HL-60 (cell line): ENCODE measurements at regions not wholly inside any gene's neighbourhood (a gene's known extent, or its start where the extent isn't known, plus 50 kb on each side); places are given as distances from the start of the nearest gene placed in this dataset.

ENCODE experiments used
- DNase-seq, 2 experiments: peaks; one replicate each; pipeline ENCODE4 v3.0.0-alpha.2; 2010 to 2020; ENCODE audit warnings: low read depth in 1 of 2, low spot score in 1 of 2
- H3K27ac ChIP-seq: fragments of 250-450 bp; sonication (Bioruptor Pico); replicated peaks from 2 replicates; pipeline ENCODE4 v1.5.1; 2020; ENCODE audit warnings: mild to moderate bottlenecking, moderate library complexity
- H3K27me3 ChIP-seq: fragments of 250-450 bp; sonication (Bioruptor Pico); 2 replicates; pipeline ENCODE4 v1.5.1; 2021; ENCODE audit warnings: mild to moderate bottlenecking, moderate library complexity; ENCODE audit not compliant: insufficient read depth, poor library complexity, severe bottlenecking
- H3K4me3 ChIP-seq: replicated peaks from 2 replicates; pipeline ENCODE4 v1.5.1; 2011; ENCODE audit warnings: mild to moderate bottlenecking, control low read depth, low read length; ENCODE audit not compliant: insufficient read depth
- GABPA ChIP-seq: IDR thresholded peaks from 2 replicates; pipeline ENCODE4 v1.6.1; 2012; ENCODE audit warnings: low read depth
- POLR2AphosphoS5 ChIP-seq: IDR thresholded peaks from 2 replicates; pipeline ENCODE4 v1.6.1; 2012; ENCODE audit warnings: low read depth
- SPI1 ChIP-seq: IDR thresholded peaks from 2 replicates; pipeline ENCODE4 v1.6.1; 2012; ENCODE audit warnings: low read depth, mild to moderate bottlenecking, borderline replicate concordance
- TF ChIP-seq, protein P1 (sequence below): IDR thresholded peaks from 2 replicates; pipeline ENCODE4 v1.6.1; 2012; ENCODE audit warnings: low read depth; ENCODE audit not compliant: insufficient replicate concordance
- TF ChIP-seq, protein P2 (sequence below): IDR thresholded peaks from one replicate; pipeline ENCODE4 v1.5.1; 2011; ENCODE audit warnings: low read length, control low read depth, inconsistent platforms; ENCODE audit not compliant: insufficient read depth

DNA sequence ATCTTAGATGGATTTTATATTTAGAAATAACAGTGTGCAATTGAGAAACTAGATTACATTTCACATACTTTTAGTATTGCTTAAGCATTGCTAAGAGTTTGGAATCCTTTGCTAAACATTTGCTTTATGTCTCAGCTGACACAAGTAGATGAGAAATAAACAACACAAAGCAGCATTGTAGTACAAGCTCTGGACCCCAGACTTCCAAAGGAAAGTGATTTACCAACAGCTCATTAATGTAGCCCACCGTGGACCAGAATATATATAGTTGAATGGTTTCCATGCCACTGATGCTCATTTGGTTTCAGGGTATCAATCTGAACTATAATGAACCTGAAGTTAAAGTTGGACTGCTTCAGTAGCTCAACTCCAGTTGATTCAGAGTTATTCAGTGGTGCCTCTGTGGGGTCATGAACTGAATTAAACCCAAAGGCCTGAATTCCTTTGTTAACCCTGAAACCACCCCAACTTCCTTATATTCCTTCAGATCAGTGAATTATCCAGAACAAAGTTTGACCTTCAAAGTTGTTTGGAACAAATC, 132.1 kb upstream of the NEIL3 start:
- Histone ChIP-seq H3K27me3 (no peaks in the 10 kb centered on the region), H3K27ac (no peak overlapping the region), H3K4me3 (no peak overlapping the region)
- TF ChIP-seq SPI1 (no peak), POLR2AphosphoS5 (no peak), GABPA (no peak)
- TF ChIP-seq, protein P1, sequence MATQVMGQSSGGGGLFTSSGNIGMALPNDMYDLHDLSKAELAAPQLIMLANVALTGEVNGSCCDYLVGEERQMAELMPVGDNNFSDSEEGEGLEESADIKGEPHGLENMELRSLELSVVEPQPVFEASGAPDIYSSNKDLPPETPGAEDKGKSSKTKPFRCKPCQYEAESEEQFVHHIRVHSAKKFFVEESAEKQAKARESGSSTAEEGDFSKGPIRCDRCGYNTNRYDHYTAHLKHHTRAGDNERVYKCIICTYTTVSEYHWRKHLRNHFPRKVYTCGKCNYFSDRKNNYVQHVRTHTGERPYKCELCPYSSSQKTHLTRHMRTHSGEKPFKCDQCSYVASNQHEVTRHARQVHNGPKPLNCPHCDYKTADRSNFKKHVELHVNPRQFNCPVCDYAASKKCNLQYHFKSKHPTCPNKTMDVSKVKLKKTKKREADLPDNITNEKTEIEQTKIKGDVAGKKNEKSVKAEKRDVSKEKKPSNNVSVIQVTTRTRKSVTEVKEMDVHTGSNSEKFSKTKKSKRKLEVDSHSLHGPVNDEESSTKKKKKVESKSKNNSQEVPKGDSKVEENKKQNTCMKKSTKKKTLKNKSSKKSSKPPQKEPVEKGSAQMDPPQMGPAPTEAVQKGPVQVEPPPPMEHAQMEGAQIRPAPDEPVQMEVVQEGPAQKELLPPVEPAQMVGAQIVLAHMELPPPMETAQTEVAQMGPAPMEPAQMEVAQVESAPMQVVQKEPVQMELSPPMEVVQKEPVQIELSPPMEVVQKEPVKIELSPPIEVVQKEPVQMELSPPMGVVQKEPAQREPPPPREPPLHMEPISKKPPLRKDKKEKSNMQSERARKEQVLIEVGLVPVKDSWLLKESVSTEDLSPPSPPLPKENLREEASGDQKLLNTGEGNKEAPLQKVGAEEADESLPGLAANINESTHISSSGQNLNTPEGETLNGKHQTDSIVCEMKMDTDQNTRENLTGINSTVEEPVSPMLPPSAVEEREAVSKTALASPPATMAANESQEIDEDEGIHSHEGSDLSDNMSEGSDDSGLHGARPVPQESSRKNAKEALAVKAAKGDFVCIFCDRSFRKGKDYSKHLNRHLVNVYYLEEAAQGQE = no peak
- TF ChIP-seq, protein P2, sequence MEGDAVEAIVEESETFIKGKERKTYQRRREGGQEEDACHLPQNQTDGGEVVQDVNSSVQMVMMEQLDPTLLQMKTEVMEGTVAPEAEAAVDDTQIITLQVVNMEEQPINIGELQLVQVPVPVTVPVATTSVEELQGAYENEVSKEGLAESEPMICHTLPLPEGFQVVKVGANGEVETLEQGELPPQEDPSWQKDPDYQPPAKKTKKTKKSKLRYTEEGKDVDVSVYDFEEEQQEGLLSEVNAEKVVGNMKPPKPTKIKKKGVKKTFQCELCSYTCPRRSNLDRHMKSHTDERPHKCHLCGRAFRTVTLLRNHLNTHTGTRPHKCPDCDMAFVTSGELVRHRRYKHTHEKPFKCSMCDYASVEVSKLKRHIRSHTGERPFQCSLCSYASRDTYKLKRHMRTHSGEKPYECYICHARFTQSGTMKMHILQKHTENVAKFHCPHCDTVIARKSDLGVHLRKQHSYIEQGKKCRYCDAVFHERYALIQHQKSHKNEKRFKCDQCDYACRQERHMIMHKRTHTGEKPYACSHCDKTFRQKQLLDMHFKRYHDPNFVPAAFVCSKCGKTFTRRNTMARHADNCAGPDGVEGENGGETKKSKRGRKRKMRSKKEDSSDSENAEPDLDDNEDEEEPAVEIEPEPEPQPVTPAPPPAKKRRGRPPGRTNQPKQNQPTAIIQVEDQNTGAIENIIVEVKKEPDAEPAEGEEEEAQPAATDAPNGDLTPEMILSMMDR = no peak
- DNase-seq = no peak

DNA sequence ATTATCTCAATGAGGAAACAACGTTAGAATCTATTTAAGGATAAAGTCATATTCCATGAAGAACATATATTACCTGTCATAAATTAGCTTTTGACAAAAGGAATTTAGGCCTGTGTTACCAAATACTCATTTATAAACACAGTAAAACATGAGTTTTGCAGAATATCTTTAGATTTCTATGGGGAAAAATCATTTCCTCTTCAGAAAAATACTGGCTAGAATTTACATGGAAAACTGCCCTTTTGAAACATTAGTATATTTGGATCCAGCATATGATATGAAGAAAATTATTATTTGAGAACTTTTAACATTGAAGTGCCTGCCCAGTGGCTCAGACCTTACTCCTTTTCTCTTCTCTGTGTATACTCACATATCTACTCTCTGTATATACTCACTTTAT, 131.4 kb upstream of the NEIL3 start:
- DNase-seq = no peak
- H3K27ac ChIP-seq = no peak overlapping the region
- H3K27me3 ChIP-seq = no peaks in the 10 kb centered on the region
- no peak overlapping the region for H3K4me3 ChIP-seq
- no peak for TF ChIP-seq SPI1
- TF ChIP-seq, protein P2 = no peak
- TF ChIP-seq POLR2AphosphoS5 = no peak
- TF ChIP-seq, protein P1 = no peak
- TF ChIP-seq GABPA = no peak

DNA sequence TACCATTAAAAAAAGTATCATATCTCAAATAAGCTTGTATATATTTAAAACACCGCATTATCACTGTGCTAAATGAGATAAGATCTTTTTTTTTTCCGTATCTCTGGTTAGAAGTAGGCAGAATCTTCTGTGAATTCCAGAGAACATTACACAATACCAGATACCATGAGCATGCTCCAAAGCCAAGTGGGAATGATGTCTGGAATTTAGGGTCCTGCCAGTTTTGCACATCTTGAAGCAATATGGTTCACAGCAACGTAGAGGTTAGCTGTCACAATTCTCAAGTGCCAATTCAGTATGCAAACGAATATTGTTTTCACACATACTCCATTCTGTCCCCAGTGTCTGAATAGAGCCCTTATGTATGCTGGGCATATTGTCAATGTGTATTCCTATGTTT, 127.5 kb upstream of the NEIL3 start:
- DNase-seq = no peak
- Histone ChIP-seq H3K4me3 (no peak overlapping the region), H3K27me3 (no peaks in the 10 kb centered on the region), H3K27ac (no peak overlapping the region)
- TF ChIP-seq, protein P1 = no peak
- TF ChIP-seq GABPA (no peak), SPI1 (no peak), POLR2AphosphoS5 (no peak)
- TF ChIP-seq, protein P2 = no peak
